Smooth muscle cell (in vitro differentiated cells): ENCODE measurements at regions not wholly inside any gene's neighbourhood (a gene's known extent, or its start where the extent isn't known, plus 50 kb on each side); places are given as distances from the start of the nearest gene placed in this dataset.
A peak's percentile ranks its signal among the peaks of the same experiment; 100 is the strongest.

Source experiments
- DNase-seq: peaks from one replicate; lab custom pipeline; 2025; ENCODE audit not compliant: unreplicated experiment; lab: John Stamatoyannopoulos, UW
- H2AFZ ChIP-seq: fragments of 200-600 bp; sonication (generic); 2 replicates; pipeline ENCODE4 v1.6.0; 2016; ENCODE audit warnings: antibody characterized with exemption, low read depth, mild to moderate bottlenecking
- H3F3A ChIP-seq: fragments of 200-600 bp; sonication (generic); 2 replicates; pipeline ENCODE4 v1.6.0; 2017; ENCODE audit warnings: antibody characterized with exemption, low read depth
- H3K27ac ChIP-seq: fragments of 200-600 bp; sonication (generic); 2 replicates; pipeline ENCODE4 v1.5.1; 2016; ENCODE audit warnings: low read depth, mild to moderate bottlenecking
- H3K27me3 ChIP-seq: fragments of 200-600 bp; sonication (generic); 2 replicates; pipeline ENCODE4 v1.6.1; 2016; ENCODE audit warnings: low read depth, mild to moderate bottlenecking
- H3K36me3 ChIP-seq: fragments of 200-600 bp; sonication (generic); 2 replicates; pipeline ENCODE4 v1.5.1; 2016; ENCODE audit warnings: low read depth
- H3K4me1 ChIP-seq: fragments of 200-600 bp; sonication (generic); 2 replicates; pipeline ENCODE4 v1.5.1; 2016; ENCODE audit warnings: low read depth
- H3K4me2 ChIP-seq: fragments of 200-600 bp; sonication (generic); 2 replicates; pipeline ENCODE4 v1.6.0; 2016; ENCODE audit warnings: mild to moderate bottlenecking
- H3K4me3 ChIP-seq: fragments of 200-600 bp; sonication (generic); 2 replicates; pipeline ENCODE4 v1.5.1; 2016; ENCODE audit warnings: mild to moderate bottlenecking
- H3K79me2 ChIP-seq: fragments of 200-600 bp; sonication (generic); 2 replicates; pipeline ENCODE4 v1.6.0; 2016; ENCODE audit warnings: low read depth, mild to moderate bottlenecking
- H3K9ac ChIP-seq: fragments of 200-600 bp; sonication (generic); 2 replicates; pipeline ENCODE4 v1.6.0; 2016; ENCODE audit warnings: low read depth
- H3K9me3 ChIP-seq: fragments of 200-600 bp; sonication (generic); replicated peaks from 2 replicates; pipeline ENCODE4 v1.5.1; 2016; ENCODE audit warnings: low read depth
- H4K20me1 ChIP-seq: fragments of 200-600 bp; sonication (generic); 2 replicates; pipeline ENCODE4 v1.6.0; 2016; ENCODE audit warnings: low read depth
- WGBS: methylation state at CpG from one replicate; pipeline ENCODE4 v1.1.7; 2016; ENCODE audit warnings: low lambda C conversion rate; 5-methylcytosine and 5-hydroxymethylcytosine counted together
- TF ChIP-seq, protein P1 (sequence below): fragments of 200-600 bp; sonication (generic); IDR thresholded peaks from 2 replicates; pipeline ENCODE4 v1.5.1; 2017; ENCODE audit warnings: borderline replicate concordance, mild to moderate bottlenecking, antibody characterized with exemption; ENCODE audit not compliant: insufficient read depth, poor library complexity, severe bottlenecking

DNA sequence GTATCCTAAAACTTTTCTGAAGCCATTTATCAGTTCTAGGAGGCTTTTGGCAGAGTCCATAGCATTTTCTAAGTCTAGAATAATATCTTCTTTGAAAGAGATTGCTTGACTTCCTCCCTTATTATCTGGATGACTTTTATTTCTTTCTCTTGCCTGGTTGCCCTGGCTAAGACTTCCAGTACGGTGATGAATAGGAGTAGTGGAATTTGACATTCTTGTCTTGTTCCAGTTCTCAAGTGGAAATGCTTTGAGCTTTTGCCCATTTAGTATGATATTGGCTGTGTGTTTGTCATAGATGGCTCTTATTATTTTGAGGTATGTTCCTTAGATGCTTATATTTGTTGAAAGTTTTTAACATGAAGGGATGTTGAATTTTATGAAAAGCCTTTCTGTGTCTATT is 1647.9 kb downstream of the PLA2G4A start:
- Histone ChIP-seq H3K79me2 (no peaks in the 10 kb centered on the region), H3F3A (no peaks in the 10 kb centered on the region), H3K4me1 (no peaks in the 10 kb centered on the region), H3K9me3 (no peaks in the 10 kb centered on the region), H3K4me3 (no peak overlapping the region), H2AFZ (no peak overlapping the region), H4K20me1 (no peaks in the 10 kb centered on the region), H3K9ac (no peak overlapping the region), H3K36me3 (no peaks in the 10 kb centered on the region), H3K4me2 (no peak overlapping the region), H3K27me3 (no peaks in the 10 kb centered on the region), H3K27ac (no peak overlapping the region)
- TF ChIP-seq, protein P1, sequence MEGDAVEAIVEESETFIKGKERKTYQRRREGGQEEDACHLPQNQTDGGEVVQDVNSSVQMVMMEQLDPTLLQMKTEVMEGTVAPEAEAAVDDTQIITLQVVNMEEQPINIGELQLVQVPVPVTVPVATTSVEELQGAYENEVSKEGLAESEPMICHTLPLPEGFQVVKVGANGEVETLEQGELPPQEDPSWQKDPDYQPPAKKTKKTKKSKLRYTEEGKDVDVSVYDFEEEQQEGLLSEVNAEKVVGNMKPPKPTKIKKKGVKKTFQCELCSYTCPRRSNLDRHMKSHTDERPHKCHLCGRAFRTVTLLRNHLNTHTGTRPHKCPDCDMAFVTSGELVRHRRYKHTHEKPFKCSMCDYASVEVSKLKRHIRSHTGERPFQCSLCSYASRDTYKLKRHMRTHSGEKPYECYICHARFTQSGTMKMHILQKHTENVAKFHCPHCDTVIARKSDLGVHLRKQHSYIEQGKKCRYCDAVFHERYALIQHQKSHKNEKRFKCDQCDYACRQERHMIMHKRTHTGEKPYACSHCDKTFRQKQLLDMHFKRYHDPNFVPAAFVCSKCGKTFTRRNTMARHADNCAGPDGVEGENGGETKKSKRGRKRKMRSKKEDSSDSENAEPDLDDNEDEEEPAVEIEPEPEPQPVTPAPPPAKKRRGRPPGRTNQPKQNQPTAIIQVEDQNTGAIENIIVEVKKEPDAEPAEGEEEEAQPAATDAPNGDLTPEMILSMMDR: no peak
- WGBS: 75% methylated on average over 1 of the region's 1 CpG
- no peak for DNase-seq

DNA sequence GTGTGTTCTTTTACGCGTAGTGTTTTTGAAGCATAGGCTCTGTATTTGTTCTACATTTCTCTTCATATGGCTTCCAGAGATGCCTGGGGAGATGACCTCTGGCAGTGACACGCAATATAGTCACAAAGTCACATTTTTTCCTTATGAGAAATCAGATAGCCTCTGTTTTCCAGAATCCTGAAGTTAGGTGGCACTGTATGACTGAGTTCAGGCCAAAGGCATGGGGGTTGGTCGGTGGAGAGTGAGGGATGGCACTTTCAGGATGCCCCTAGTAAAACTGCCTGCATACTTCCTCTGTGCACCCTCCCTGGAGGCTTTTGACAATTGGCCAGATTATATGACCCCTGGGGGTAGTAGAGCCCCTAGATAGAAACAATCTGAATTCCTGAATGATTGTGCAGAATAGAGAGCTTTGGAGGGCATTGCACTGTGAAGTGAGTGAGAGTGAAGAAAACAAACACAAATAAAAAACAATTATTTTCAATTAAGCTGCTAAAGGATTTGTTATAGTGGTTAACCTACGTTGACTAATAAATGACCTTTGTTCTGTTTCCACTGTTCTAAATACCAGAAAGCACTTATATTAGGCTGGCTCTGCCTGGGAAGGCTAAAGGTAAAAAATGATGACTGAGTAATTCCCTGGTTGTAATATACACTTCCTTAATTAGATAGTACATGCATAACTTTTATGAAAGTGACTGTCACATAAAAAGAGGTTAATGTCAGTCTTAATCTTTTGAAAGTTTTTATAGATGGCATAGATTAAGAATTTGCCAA is 1660.8 kb downstream of the PLA2G4A start:
- no peaks in the 10 kb centered on the region for H3F3A ChIP-seq
- H2AFZ ChIP-seq: no peak overlapping the region
- 56% methylated on average over 5 of the region's 5 CpGs for WGBS
- H3K4me2 ChIP-seq: no peak overlapping the region
- no peaks in the 10 kb centered on the region for H4K20me1 ChIP-seq
- no peaks in the 10 kb centered on the region for H3K27me3 ChIP-seq
- H3K27ac ChIP-seq: peak overlapping the region; percentile 52
- TF ChIP-seq, protein P1: no peak
- H3K79me2 ChIP-seq: no peaks in the 10 kb centered on the region
- H3K4me1 ChIP-seq: peaks cover 5% of the 10 kb centered on the region
- no peak overlapping the region for H3K9ac ChIP-seq
- H3K4me3 ChIP-seq: no peak overlapping the region
- H3K9me3 ChIP-seq: no peaks in the 10 kb centered on the region
- no peaks in the 10 kb centered on the region for H3K36me3 ChIP-seq
- no peak for DNase-seq

DNA sequence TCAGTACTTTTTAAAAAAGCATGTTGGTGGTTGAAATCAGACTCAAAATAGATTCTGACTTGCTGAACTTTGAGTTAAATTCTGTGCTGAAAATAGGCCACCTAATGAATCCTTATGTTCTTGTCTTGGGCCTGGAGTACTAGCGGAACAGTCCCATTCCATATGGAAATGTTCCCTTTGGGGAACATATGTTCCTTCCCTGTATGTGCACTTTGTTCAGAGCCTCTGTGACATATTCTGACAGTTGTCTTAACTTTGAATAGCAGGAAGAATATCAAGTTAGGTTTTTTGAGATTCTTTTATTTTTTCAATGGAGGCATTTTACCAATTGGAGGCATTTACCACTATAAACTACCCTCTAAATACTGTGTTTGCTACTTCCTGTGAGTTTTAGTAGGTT is 1667.8 kb downstream of the PLA2G4A start:
- H3K27ac ChIP-seq: no peak overlapping the region
- no peaks in the 10 kb centered on the region for H3K9me3 ChIP-seq
- H3K4me1 ChIP-seq: no peaks in the 10 kb centered on the region
- H3K36me3 ChIP-seq: no peaks in the 10 kb centered on the region
- 93% methylated on average over 1 of the region's 1 CpG for whole genome bisulfite sequencing
- no peaks in the 10 kb centered on the region for H4K20me1 ChIP-seq
- no peak for DNase-seq
- H3K4me2 ChIP-seq: no peak overlapping the region
- no peak overlapping the region for H3K4me3 ChIP-seq
- TF ChIP-seq, protein P1: no peak
- H3K27me3 ChIP-seq: no peaks in the 10 kb centered on the region
- no peak overlapping the region for H3K9ac ChIP-seq
- H3F3A ChIP-seq: no peaks in the 10 kb centered on the region
- no peaks in the 10 kb centered on the region for H3K79me2 ChIP-seq
- no peak overlapping the region for H2AFZ ChIP-seq

DNA sequence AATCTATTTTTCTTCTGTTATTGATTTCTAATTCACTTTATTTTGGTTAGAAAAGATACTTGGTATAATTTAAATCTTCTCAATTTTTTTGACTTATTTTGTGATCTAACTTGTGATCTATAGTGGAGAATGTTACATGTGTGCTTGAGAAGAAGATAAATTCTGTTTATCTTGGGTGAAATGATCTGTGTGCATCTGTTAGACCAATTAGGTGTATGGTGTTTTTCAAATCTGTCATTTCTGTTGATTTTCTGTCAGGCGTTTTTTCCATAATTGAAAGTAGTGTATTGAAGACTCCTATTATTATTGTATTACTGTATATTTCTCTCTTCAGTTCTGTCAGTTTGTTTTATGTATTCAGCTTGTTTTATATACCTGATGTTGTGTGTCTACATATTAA is 1668.3 kb downstream of the PLA2G4A start:
- 68% methylated on average over 1 of the region's 1 CpG for WGBS
- Histone ChIP-seq H3K27ac (no peak overlapping the region), H3F3A (no peaks in the 10 kb centered on the region), H3K27me3 (no peaks in the 10 kb centered on the region), H3K4me1 (no peaks in the 10 kb centered on the region), H3K9me3 (no peaks in the 10 kb centered on the region), H3K36me3 (no peaks in the 10 kb centered on the region), H3K9ac (no peak overlapping the region), H3K79me2 (no peaks in the 10 kb centered on the region), H3K4me3 (no peak overlapping the region), H4K20me1 (no peaks in the 10 kb centered on the region), H2AFZ (no peak overlapping the region), H3K4me2 (no peak overlapping the region)
- TF ChIP-seq, protein P1: no peak
- no peak for DNase-seq
